ENCODE measurements at regions not wholly inside any gene's neighbourhood (a gene's known extent, or its start where the extent isn't known, plus 50 kb on each side); places are given as distances from the start of the nearest gene placed in this dataset.
"Not testable (repeated sequence)": the region's sequence is repeated elsewhere in the genome, so short reads cannot be mapped to it uniquely, and the experiment has no call there.

DNA sequence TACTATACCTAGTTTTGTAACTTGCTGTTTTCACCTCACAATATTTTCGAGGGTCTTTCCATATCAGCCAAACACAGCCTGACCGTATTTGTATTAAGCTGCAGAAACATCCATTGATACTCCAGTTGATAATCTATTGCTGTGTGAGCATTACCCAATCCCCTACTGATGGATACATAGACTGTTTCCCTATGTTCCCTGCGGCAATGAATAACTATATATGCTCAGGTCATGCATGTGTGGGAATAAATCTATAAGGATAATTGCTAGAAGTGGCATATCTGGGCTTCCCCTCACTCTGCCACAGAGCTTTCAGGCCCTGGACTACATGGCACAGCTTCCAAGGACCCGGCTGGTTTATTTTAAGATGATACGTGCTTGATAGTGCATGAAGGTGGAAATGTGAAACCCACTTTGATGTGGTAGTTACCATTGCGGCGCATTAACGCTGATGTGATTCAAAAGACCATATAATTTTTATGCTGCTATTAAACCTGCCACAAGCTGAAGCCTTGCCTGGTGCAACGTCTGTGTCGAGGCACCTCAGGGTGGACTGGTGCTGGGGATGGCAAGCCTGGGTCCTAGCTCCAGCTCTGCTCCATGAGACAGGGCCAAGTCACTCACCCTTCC, 81.4 kb upstream of the KCNK12 start:
- no peak for DNase-seq (ENCODE audit: low read depth)

DNA sequence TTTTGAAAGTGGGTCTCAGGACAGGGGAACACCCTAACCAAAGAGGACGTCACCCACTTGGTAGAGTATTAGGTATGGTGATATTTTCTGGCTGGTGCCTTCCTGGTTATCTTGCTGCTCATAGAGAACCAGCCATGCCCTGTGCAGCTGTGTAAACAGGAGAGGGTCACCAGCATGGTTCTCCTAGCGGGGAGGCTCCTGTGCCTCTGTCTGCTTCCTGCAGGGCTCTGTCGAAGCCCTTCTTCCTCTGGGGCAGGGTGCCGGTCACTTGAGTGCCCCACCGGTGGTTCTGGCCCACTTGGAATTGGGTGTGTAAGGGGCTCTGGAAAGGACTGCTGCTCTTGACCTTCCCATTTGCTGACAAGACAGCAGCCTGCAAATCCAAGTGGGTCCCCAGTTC, 80.5 kb upstream of the KCNK12 start:
- no peak for DNase-seq (ENCODE audit: low read depth)

DNA sequence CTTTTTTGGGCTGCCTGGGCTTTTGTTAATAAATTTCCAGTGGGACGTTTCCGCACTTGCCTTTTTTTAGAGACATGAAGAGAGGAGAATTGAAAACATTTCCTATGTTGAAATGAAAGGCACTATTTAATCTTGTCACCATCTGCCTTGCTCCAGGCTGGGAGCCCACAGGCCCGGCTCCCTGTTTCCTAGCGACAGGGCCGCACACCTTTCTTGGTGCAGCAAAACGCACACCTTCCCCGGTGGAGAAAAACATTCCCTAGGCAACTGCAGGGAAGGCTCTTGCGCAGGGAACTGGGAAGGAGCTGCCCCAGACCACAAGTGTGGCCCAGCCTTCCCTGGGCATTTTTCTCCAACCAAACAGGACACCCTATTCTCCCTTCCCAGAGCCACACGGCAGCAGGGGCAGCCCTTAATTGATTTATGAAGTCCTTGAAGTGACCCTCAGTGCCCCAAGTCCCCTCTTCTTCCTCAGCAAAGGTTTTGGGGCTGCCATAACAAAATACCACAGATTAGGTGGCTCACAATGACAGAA, 79.3 kb upstream of the KCNK12 start:
- no peak for DNase-seq (ENCODE audit: low read depth)

DNA sequence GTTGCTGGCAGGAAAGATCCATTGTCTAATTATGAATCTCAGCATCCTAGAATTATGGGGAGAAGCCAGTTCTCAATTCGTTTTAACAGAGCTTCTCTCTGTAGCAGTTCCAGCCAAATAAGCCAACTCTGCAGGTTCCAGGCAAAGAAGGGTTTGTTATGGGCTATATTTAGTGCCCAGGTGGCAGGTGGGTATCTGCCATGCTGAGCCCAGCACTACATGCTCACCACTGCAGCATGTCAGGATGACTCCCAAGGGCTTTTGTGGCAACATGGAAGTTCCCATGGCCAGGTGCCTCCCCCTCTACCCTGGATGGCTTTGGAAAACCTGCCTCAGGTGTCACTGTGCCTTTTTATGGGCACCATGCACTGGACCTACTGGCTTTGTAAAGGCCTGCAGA, 74.5 kb upstream of the KCNK12 start:
- no peak for DNase-seq (ENCODE audit: low read depth)

DNA sequence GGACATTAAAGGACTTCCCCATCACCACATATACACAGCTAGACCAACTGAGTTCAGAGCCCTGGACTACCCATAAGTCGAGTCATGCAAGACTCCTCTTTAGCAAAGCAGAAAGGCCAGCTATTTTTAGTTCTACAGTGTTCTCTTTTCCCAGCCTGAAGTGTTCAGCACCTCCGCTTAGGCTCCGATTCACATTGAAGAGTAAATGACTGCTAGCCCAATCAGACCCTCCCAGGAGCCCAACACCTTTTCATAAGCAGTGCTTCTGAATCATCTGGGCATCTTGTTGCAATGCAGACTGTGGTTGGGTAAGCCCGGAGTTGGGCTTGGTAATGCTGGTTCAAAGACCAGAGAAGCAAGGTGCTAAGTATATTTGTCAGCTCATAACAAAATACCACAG, 73.6 kb upstream of the KCNK12 start:
- DNase-seq (ENCODE audit: low read depth): no peak

DNA sequence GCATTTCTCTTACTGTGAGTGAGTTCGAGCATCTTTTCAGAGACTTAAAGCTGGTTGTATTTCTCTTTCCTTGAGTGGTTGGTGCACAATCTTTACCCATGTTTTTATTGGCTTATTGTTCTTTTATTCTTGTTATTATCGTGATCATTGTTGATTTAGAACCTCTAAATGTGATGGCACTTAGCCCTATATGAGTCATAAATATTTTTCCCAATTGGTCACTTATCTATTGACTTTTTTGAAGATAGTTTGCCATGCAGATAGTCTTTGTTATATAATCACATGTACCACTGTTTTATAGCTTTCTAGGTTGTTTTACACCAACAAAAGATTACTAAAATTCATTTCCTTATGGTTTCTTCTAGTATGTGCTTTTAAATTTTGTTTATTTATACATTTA, 70.6 kb upstream of the KCNK12 start:
- no peak for DNase-seq (ENCODE audit: low read depth)

DNA sequence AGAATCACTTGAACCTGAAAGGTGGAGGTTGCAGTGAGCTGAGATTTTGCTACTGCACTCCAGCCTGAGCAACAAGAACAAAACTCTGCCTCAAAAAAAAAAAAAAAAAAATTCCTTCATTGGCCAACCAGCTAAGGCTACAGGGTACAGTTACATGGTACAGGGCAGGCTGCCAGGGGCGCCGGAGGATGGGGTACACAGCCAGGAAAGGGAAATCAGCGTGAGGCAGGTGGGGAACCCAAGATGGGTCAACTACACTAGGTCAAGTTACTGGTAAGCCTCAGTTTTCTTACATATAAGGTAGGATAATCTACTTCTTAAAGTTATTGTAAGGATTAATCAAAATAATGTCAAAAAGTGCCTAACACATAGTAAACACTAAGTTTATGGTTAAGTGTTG, 69.6 kb upstream of the KCNK12 start:
- DNase-seq (ENCODE audit: low read depth): no peak

DNA sequence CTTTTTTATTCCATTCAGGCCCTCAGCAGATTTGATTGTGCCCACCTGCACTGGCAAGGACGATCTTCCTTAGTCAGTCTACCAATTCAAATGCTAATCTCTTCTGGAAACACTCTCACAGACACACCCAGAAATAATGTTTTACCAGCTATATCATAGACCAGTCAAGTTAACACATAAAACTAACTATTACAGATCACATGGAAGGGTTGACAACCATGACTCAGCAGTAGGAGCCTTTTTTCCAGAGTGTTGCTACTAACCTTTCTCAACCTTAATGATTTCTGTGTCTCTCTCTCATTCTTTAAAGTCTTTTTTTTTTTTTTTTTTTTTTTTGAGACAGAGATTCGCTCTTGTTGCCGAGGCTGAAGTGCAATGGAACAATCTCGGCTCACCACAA, 68.7 kb upstream of the KCNK12 start:
- no peak for DNase-seq (ENCODE audit: low read depth)

DNA sequence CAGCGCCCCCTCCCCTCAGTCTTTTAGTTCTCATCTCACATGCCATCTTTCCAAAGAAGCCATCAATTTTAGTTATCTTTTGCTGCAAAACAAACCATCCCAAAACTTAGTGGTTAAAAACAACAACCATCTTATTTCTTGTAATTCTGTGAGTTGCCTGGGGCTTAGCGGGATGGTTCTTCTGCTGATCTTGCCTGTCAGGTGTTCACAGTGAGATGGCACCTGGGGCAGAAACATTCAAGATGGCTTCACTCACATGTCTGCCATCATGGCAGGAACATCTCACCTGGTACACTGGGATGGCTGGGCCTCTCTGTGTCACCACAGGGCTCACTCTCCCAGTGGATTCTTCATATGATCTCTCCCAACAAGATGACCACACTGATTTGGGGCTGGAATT, 67.6 kb upstream of the KCNK12 start:
- DNase-seq (ENCODE audit: low read depth): no peak

DNA sequence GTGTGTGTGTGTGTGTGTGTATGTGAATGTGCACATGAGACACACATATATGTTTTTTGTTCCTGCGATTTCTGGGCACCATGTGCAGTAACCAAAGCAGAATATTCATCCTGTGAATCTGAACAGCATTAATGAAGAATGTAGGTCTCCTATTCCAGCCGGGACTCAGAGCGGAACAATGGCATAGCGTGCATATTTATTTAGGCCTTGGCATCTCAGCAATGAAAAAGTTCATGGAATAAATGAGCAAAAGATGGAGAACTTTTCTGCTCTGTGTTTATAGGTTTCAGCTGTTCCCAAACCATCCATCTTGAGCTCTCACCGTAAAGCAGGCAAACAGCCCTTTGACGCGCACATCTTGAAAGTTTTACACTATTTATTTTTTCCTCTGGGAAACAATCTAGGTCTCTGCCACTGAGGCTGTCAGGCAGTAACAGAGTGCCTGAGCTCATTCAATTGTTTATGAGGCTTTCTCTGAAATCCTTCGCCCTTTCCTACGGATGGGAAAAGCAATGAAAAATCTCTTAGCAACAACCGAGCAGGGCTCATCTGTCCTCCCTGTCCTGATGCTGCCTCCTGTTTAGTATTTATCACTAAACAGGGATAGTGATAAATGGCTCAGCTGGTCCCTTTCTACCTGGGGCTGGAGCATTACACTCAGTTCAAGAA, 65.9 kb upstream of the KCNK12 start:
- no peak for DNase-seq (ENCODE audit: low read depth)

DNA sequence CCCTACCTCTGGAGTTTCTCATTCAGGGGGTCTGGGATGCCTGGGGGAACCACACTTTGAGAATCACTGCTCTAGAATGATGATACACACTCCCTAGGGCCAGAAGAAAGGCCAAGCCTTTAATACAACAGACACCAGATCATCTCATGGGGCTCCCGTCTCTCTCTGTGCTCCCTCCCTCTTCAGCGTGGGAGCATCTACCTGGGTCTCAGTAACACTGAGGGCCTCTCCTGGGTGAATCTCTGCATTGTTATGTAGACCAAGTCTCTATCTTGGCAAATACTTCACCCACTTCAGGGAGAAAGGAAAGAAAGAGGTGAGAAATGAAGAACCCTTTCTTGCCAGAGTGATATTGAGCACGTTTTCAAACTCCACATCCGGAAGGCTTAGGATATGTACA, 65.4 kb upstream of the KCNK12 start:
- no peak for DNase-seq (ENCODE audit: low read depth)

DNA sequence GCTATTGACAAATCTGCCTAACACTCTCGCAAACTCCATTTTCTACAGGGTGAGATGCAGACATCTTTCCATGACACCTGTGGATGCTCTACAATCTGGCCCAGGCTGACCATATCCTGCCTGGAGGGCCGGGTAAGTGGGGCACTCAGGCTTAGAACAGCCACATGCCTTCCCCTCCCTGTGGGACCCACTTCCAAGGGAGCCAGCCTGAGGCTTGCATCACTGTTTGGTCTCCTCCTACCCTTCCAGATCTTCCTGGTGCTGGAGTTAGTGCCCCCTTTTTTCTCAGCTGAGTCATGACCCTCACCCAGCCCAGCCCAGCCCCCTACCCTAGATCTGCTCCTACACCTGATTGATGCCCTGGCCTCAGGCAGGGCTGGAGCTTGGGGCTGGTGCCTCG, 62.0 kb upstream of the KCNK12 start:
- DNase-seq (ENCODE audit: low read depth): no peak

DNA sequence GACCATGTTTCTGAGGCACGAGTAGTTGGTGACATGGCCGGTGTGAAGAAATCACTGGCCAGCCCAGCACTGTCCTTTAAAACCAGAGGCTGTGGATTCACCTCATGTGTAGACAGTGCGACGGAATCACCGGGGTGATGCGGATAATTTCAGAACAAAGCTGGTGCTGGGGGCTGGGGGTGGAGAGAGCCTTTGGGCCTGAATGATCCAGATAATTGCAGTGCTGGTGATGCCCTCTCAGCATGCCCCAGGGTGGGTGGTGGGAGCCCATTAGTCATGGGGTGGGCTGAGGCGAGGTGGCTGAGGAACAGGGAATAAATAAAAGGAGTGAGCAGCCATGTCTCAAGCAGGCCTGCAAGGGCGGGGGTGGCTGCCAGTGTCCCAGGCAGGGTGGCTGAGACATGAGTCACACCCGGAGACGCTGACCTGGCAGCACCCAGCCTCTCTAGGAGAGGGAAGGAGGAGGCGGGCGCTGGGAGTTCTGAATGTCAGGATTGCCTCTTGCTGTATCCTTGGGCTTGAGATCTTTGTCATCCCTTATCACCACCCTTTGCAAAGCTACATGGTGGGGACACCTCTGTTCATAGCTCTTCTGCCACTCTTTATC, 61.1 kb upstream of the KCNK12 start:
- DNase-seq (ENCODE audit: low read depth): no peak

DNA sequence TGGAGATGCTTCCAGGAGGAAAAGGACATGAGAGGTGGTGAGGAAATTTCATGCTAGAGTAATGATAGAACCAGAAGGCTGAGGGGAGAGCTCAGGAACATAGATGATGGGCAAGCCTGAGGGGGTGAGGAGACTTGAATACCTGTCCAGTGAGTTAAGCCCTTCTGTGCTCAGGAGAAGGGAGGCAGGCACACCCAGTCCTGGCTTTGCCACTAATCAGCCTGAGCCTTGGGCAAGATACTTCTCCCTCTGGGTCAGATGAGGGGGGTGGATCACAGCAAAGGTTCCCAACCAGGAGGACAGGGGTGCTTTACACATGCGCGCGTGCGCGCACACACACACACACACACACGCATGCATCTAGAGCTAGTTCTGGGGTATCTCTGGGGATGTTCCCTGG, 60.5 kb upstream of the KCNK12 start:
- no peak for DNase-seq (ENCODE audit: low read depth)

DNA sequence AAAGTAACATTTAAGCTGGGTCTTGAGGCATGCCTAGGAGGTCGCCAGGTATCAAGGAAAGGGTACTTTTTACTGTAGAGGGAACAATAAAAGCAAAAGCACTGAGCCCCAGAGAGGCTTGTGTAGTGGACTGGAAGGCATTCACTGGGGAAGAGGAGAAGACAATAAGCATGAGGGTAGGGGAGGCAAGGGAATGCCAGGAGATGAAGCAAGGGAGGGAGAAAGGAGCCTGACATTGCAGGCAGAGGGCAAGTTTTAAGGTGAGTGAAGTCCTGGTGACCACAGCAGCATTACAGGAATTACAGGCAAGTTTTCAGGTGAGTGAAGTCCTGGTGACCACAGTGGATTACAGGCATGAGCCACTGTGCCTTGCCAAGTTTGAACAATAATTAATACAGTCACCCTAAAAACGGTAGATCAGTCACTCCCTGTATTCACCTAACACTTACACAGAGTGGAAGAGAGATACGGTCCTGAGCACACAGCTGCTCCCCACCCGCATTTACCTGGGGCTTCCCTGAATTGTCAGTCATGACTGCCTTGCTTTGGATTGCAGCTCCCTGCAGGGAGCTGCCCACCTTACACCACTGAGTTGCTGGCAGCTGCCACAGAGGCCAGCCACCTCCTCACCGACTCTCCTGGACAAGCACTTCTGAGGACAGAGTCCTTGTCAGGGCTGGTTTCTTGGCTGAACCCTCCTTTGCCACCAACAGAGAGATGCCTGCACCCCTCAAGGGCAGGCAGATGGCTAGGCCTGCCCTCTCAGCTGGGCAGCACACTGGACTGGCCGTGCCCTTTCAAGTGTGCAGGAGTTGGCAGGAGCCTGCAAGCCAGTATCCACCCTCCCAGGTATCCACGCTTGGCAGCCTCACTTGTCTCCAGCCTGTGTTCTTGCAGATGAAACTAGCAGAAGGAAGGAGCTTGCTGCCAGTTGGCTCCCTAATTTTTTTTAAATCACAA, 59.0 kb upstream of the KCNK12 start:
- no peak for DNase-seq (ENCODE audit: low read depth)

DNA sequence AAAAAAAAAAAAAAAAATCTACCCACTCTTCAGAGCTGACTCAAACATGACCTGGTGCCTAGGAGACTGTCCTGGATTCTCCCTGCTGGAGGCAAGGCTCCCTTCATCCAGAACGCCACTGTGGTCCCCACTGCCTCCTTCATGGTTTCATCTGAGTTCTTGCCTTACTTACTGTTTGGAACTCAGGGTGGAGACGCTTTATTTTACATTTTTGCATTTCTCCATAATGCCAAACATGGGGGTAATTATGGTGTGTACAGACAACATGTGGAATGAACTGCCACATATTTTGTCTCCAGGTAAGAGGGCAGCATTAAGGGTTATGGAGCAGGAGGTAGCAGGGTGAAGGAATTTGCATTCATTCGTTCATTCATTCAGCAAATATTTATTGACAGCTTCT, 58.1 kb upstream of the KCNK12 start:
- no peak for DNase-seq (ENCODE audit: low read depth)

DNA sequence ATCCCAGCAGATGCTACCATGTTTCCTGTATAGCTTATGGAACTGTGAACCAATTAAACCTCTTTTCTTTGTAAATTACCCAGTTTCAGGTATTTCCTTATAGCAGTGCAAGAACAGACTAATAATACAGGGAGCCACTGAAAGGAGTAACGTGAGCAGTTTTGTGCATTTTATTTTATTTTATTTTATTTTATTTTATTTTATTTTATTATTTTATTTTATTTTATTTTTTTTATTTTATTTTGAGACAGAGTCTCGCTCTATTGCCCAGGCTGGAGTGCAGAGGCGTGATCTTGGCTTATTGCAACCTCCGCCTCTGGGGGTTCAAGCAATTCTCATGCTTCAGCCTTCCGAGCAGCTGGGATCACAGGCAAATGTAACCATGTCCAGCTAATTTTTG, 55.9 kb upstream of the KCNK12 start:
- DNase-seq (ENCODE audit: low read depth): no peak

DNA sequence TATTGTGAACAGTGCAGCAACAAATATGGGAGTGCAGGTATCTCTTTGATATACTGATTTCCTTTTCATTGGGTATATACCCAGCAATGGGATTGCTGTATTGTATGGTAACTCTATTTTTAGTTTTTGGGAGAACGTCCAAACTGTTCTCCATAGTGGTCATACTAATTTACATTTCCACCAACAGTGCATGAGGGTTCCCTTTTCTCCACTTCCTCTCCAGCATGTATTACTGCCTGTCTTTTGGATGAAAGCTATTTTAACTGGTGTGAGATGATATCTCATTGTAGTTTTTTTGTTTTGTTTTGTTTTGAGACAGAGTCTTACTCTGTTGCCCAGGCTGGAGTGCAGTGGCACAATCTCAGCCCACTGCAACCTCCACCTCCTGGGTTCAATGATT, 52.4 kb upstream of the KCNK12 start:
- DNase-seq (ENCODE audit: low read depth): not testable (repeated sequence)

DNA sequence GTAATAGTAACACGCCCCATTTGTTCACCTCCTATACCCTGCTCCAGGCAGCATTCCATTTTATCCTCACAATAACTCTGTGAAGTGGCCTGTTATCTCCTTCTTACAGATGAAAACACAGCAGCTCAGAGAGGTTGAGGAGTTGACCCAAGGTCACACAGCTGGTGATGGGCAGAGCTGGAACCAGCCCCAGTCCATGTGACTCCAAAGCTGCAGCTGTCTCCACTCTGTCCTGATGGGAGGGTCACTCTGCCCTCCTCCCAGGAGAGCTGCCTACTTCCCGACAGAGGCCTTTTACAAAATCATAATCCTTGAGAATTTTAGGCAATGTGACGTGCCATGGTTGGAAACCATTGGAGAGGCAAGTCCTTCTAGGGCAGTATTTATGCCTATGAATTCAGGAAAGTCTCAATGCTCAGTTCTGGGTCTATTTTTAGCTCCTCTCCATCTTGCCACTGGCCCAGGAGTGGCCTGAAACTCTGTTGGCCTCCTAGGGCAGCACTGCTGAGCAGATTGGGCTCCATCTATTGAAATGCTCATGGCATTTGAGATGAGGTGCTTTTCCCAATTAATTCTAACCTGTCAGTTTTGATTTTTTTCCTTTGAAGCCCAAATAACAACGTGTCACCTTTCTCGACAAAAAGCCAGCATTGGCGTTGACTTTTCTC, 50.1 kb upstream of the KCNK12 start:
- DNase-seq (ENCODE audit: low read depth): no peak

Data from fibroblast of the conjunctiva (primary cell).